ENCODE measurements at regions not wholly inside any gene's neighbourhood (a gene's known extent, or its start where the extent isn't known, plus 50 kb on each side); places are given as distances from the start of the nearest gene placed in this dataset.
A peak's percentile ranks its signal among the peaks of the same experiment; 100 is the strongest.

DNA sequence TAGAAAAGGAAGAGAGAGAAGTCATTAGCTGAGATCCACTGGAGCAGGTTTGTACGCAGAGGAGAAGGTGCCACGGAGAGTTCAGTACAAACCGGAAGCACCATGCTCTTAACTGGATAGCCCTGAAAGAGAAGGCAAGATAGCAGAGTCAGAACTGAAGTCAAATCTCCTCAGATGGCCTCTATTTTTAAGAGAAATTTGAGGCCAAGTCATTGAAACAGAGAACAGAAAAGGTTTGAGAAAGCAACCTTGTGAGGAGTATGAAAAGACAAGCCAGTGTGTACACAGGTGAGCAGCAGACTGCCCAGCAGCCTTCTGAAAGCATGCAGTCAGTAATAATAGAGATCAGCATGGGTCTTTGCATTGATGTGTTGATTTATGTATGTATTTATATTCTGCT, 66.1 kb upstream of the SPRED1 start:
- peak in 1 of 2 experiments; percentile 7 for DNase-seq (ENCODE audit: low read depth in 1 of 2, low spot score in 1 of 2)
- in situ Hi-C loops (cut with HindIII; ENCODE audit: low pct_unique_long_range_greater_than_20kb, low sequenced_read_pairs), result no loop called here
- TF ChIP-seq JUND (IDR thresholded peaks at IDR 0.05; ENCODE audit: low read depth), result no peak

DNA sequence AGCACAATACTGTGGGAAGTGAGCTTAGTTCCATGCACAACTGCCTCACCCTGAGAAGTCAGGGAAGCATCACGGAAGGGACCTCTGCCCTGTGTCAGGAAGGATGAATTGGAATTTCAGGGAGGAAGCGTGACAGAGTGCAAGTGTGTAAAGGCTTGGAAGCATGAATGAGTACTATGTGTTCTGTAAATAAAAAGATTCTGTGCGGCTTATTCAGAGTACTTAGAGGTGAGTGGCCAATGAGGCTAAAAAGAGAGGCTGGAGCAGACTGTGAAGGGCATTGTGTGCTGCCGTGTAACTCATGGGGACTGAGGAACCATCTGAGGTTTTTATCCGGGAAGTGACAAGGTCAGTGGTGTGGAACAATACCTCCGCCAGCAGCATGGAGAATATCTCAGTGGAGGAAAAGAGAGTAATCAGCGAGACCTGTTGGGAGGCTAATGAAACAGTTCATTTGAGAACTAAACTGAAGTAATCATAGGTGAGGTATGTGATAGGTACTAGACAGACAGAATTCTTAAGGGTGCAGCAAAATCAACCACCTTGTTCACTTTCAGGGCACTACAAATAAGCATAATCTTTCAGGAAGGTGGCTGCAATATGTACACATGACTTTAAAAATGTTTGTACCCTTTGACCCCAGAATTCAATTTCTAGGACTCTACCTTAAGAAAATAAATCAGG, 64.9 kb upstream of the SPRED1 start:
- TF ChIP-seq JUND (IDR thresholded peaks at IDR 0.05; ENCODE audit: low read depth), result no peak
- DNase-seq (ENCODE audit: low read depth in 1 of 2, low spot score in 1 of 2), result no peak
- in situ Hi-C loops (cut with HindIII; ENCODE audit: low pct_unique_long_range_greater_than_20kb, low sequenced_read_pairs), result no loop called here

DNA sequence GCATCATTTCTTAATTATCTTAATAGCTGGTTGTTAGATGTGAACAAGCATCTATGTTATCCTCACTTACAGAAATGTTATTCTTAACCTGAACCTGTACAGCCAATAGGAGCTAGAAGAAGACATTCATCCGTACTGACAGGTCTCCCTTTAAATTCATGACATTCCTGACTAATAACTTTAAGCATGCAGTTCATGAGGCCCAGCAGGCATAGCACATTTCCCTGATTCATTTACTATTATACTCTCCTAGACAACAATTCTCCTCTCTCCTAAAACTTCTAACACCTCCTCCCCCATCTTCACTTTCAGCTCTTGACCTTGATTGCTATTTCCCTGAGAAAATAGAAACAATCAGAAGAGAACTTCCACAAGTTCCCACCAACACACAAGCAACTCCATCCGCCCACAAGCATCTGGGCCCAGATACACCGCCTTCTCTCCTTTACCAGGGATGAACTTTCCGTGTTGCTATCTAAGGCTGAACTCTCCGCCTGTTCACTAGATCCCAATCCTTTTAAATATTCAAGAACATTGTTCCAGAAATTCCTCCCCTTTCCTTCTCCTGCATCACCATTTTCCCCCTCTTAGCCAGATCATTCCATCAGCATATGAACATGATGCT, 62.9 kb upstream of the SPRED1 start:
- in situ Hi-C loops (cut with HindIII; ENCODE audit: low pct_unique_long_range_greater_than_20kb, low sequenced_read_pairs), result no loop called here
- DNase-seq (ENCODE audit: low read depth in 1 of 2, low spot score in 1 of 2), result no peak
- no peak for TF ChIP-seq JUND (IDR thresholded peaks at IDR 0.05; ENCODE audit: low read depth)

GRCh38 chr15:38190501-38190900, 62.1 kb upstream of the SPRED1 start:
- TF ChIP-seq JUND (IDR thresholded peaks at IDR 0.05; ENCODE audit: low read depth), result no peak

GRCh38 chr15:38192496-38192895, 60.1 kb upstream of the SPRED1 start:
- TF ChIP-seq JUND (IDR thresholded peaks at IDR 0.05; ENCODE audit: low read depth), result no peak
- DNase-seq (ENCODE audit: low read depth in 1 of 2, low spot score in 1 of 2), result no peak
- in situ Hi-C loops (cut with HindIII; ENCODE audit: low pct_unique_long_range_greater_than_20kb, low sequenced_read_pairs), result no loop called here

More at GRCh38 chr15:38190501-38190900, 62.1 kb upstream of the SPRED1 start:
- DNase-seq (ENCODE audit: low read depth in 1 of 2, low spot score in 1 of 2), result no peak
- in situ Hi-C loops (cut with HindIII; ENCODE audit: low pct_unique_long_range_greater_than_20kb, low sequenced_read_pairs), result no loop called here

DNA sequence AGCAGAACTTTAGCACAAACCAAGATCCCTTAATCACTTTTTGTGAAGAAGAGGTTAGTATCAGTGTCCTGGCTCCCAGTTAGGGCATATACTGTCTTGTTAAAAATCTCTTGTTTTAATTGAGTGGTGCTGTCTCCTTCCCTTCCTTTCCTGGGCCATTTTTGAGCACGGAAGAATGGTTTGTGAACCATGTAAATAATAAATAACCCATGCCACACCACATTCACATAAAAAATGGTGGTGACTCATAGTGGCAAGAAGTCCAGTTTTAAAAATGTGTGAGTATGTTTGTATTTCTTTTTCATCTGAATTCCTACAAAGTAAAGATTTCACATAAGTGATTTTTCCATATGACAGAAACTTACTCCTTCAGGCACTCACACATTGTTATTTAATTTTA, 59.1 kb upstream of the SPRED1 start:
- no peak for DNase-seq (ENCODE audit: low read depth in 1 of 2, low spot score in 1 of 2)
- no peak for TF ChIP-seq JUND (IDR thresholded peaks at IDR 0.05; ENCODE audit: low read depth)
- in situ Hi-C loops (cut with HindIII; ENCODE audit: low pct_unique_long_range_greater_than_20kb, low sequenced_read_pairs), result no loop called here

DNA sequence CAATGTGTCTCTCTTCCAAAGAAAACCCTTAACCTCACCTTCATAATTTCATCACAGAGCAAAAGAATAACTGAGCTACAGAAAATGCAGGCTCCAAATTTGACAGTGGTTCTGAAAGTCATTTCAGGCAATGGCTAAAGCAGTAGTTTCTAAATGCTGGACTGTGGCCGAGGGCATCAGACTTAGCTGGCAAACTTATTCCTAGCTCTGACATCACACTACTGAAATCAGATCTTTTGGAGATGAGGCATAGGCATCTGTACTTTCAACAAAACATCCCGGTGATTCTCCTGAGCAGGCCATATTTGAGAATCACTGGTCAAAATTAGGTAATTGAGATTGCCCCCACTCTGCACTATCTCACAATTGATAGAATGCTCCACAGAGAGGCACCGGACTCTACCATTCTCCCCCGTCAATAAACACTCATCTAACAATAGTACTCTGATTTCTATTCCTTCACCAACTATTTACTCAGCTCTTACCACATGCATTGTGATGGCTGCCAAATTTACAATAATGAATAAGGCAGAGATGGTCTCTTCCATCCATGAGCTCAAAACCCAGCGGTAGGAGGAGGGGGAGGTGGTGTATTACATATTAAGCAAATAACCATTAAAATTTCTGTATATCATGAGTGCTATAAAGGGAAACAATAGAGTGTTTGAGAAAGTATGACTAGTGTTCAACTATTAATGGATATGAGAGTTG, 57.3 kb upstream of the SPRED1 start:
- in situ Hi-C loops (cut with HindIII; ENCODE audit: low pct_unique_long_range_greater_than_20kb, low sequenced_read_pairs), result no loop called here
- DNase-seq (ENCODE audit: low read depth in 1 of 2, low spot score in 1 of 2), result no peak
- TF ChIP-seq JUND (IDR thresholded peaks at IDR 0.05; ENCODE audit: low read depth), result no peak

GRCh38 chr15:38196076-38196475, 56.6 kb upstream of the SPRED1 start:
- in situ Hi-C loops (cut with HindIII; ENCODE audit: low pct_unique_long_range_greater_than_20kb, low sequenced_read_pairs), result no loop called here
- no peak for TF ChIP-seq JUND (IDR thresholded peaks at IDR 0.05; ENCODE audit: low read depth)
- DNase-seq (ENCODE audit: low read depth in 1 of 2, low spot score in 1 of 2), result no peak

- TF ChIP-seq JUND (IDR thresholded peaks at IDR 0.05; ENCODE audit: low read depth), result no peak
- in situ Hi-C loops (cut with HindIII; ENCODE audit: low pct_unique_long_range_greater_than_20kb, low sequenced_read_pairs), result no loop called here
- DNase-seq (ENCODE audit: low read depth in 1 of 2, low spot score in 1 of 2), result no peak
These were observed 55.1 kb upstream of the SPRED1 start for GRCh38 chr15:38197553-38197952.

DNA sequence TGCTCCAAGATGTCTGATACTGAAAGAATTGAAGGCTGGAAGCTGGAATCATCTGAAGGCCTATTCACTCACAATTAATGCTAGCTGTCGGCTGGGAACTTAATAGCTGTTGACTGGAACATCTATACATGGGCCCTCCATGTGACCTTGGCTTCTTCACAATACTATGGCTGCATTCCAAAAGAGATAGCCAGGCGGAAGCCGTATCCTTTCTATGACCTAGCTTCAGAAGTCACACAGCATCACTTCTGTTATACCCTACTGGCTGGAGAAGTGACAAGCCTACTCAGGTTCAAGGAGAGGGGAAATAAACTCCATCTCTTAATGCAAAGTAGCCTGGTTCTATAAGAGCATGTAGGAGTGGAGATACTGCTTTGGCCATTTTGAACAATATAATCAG, 50.9 kb upstream of the SPRED1 start:
- no peak for TF ChIP-seq JUND (IDR thresholded peaks at IDR 0.05; ENCODE audit: low read depth)
- in situ Hi-C loops (cut with HindIII; ENCODE audit: low pct_unique_long_range_greater_than_20kb, low sequenced_read_pairs), result no loop called here
- DNase-seq (ENCODE audit: low read depth in 1 of 2, low spot score in 1 of 2), result no peak

DNA sequence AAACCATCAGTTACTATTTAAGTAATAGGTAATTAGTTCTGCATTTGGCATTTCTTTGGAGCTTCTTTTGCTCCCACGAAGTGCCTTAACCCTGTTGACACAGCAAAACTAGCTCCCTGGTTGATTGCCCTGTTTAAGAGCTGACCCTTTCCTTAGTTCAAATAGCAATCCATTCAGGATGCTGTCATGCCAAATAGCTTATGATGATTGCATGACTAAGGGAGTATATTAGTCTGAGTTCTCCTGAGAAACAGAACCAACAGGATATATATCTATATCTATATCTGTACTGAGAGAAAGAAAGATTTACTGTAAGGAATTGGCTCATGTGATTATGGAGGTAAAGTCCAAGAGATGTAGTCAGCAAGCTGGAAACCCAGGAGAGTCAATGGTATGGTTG, 50.3 kb upstream of the SPRED1 start:
- no peak for DNase-seq (ENCODE audit: low read depth in 1 of 2, low spot score in 1 of 2)
- in situ Hi-C loops (cut with HindIII; ENCODE audit: low pct_unique_long_range_greater_than_20kb, low sequenced_read_pairs), result no loop called here
- no peak for TF ChIP-seq JUND (IDR thresholded peaks at IDR 0.05; ENCODE audit: low read depth)
